BJ (cell line): ENCODE measurements at regions not wholly inside any gene's neighbourhood (a gene's known extent, or its start where the extent isn't known, plus 50 kb on each side); places are given as distances from the start of the nearest gene placed in this dataset.
"Not testable (repeated sequence)": the region's sequence is repeated elsewhere in the genome, so short reads cannot be mapped to it uniquely, and the experiment has no call there.

Experiments
- CTCF ChIA-PET: fragments of 350-600 bp; formaldehyde crosslinking; extraction: SDS; loops from one replicate; lab custom pipeline; 2021; ENCODE audit warnings: antibody characterized with exemption, inconsistent platforms; lab: Yijun Ruan, JAX
- POLR2A ChIA-PET: fragments of 300-600 bp; sonication (Branson Sonifier 250); formaldehyde crosslinking; extraction: SDS; loops from one replicate; lab custom pipeline; 2021; ENCODE audit warnings: antibody characterized with exemption; lab: Charles Lee
- DNase-seq: peaks from one replicate; pipeline ENCODE4 v3.0.0-alpha.2; 2011; ENCODE audit warnings: low read depth
- H3K27me3 ChIP-seq: 2 replicates; pipeline ENCODE4 v1.6.0; 2011; ENCODE audit warnings: low read length; ENCODE audit not compliant: control insufficient read depth, insufficient read depth
- H3K36me3 ChIP-seq: 2 replicates; pipeline ENCODE4 v1.5.1; 2011; ENCODE audit warnings: low read length; ENCODE audit not compliant: control insufficient read depth, insufficient read depth
- H3K4me3 ChIP-seq: 2 replicates; pipeline ENCODE4 v1.5.1; 2011; ENCODE audit warnings: low read depth, mild to moderate bottlenecking, control low read depth, low read length
- TF ChIP-seq, protein P1 (sequence below): IDR thresholded peaks from 2 replicates; pipeline ENCODE4 v1.5.1; 2011; ENCODE audit warnings: low read depth, mild to moderate bottlenecking, control low read depth, inconsistent platforms, low read length, moderate library complexity; ENCODE audit not compliant: insufficient read depth

DNA sequence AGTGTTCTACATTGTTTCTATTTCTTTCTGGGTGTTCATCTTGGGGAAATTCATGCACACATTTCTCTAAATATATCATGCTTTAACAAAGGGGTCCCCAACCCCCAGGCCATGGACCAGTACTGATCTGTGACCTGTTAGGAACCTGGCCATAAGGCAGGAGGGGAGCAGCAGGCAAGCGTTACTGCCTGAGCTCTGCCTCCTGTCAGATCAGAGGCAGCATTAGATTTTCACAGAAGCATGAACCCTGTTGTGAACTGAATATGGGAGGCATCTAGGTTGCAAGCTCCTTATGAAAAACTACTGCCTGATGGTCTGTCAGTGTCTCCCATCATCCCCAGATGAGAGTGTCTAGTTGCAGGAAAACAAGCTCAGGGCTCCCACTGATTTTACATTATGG, 270.0 kb downstream of the AGTPBP1 start:
- Histone ChIP-seq H3K36me3 (no peaks in the 10 kb centered on the region), H3K4me3 (no peak overlapping the region), H3K27me3 (no peaks in the 10 kb centered on the region)
- TF ChIP-seq, protein P1, sequence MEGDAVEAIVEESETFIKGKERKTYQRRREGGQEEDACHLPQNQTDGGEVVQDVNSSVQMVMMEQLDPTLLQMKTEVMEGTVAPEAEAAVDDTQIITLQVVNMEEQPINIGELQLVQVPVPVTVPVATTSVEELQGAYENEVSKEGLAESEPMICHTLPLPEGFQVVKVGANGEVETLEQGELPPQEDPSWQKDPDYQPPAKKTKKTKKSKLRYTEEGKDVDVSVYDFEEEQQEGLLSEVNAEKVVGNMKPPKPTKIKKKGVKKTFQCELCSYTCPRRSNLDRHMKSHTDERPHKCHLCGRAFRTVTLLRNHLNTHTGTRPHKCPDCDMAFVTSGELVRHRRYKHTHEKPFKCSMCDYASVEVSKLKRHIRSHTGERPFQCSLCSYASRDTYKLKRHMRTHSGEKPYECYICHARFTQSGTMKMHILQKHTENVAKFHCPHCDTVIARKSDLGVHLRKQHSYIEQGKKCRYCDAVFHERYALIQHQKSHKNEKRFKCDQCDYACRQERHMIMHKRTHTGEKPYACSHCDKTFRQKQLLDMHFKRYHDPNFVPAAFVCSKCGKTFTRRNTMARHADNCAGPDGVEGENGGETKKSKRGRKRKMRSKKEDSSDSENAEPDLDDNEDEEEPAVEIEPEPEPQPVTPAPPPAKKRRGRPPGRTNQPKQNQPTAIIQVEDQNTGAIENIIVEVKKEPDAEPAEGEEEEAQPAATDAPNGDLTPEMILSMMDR: no peak
- ChIA-PET POLR2A (no interaction called here), CTCF (no interaction called here)
- no peak for DNase-seq

DNA sequence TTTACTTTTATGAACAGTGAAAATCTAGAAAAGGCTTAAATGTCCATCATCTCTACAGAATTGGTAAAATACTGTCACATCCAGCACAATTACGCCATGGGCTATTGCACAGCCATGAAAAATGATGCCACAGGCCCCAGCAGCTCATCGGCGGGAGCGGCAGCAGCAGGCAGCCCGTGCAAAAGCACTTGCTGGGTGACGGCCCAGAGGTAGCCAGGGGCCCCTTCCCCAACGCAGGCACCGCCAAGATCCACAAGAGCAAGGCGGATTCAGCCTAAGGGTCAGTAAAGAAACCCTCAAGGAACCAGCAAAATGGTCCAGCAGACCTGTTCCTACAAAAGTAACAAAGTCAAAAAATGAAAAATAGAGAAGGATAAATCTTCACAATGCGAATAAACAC, 272.7 kb downstream of the AGTPBP1 start:
- CTCF ChIA-PET: no interaction called here
- no peak for DNase-seq
- POLR2A ChIA-PET: no interaction called here
- Histone ChIP-seq H3K27me3 (no peaks in the 10 kb centered on the region), H3K36me3 (no peaks in the 10 kb centered on the region), H3K4me3 (no peak overlapping the region)
- TF ChIP-seq, protein P1: no peak

DNA sequence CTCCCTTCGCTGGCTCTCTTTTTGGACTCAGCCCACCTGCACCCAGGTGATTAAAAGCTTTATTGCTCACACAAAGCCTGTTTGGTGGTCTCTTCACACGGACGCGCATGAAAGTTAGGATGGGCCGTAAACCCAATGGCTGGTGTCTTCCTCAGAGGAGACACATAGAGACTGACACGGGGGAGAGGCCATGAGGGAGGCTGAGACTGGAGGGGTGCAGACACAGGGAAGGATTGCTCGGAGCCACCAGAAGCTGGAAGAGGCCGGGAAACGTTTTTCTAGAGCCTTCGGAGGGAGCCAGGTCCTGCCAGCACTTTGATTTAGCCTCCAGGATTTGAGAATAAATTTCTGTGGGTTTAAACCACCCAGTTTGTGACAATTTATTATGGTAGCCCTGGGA, 274.9 kb downstream of the AGTPBP1 start:
- ChIA-PET CTCF (no interaction called here), POLR2A (no interaction called here)
- TF ChIP-seq, protein P1: no peak
- Histone ChIP-seq H3K36me3 (no peaks in the 10 kb centered on the region), H3K27me3 (no peaks in the 10 kb centered on the region), H3K4me3 (no peak overlapping the region)
- no peak for DNase-seq

DNA sequence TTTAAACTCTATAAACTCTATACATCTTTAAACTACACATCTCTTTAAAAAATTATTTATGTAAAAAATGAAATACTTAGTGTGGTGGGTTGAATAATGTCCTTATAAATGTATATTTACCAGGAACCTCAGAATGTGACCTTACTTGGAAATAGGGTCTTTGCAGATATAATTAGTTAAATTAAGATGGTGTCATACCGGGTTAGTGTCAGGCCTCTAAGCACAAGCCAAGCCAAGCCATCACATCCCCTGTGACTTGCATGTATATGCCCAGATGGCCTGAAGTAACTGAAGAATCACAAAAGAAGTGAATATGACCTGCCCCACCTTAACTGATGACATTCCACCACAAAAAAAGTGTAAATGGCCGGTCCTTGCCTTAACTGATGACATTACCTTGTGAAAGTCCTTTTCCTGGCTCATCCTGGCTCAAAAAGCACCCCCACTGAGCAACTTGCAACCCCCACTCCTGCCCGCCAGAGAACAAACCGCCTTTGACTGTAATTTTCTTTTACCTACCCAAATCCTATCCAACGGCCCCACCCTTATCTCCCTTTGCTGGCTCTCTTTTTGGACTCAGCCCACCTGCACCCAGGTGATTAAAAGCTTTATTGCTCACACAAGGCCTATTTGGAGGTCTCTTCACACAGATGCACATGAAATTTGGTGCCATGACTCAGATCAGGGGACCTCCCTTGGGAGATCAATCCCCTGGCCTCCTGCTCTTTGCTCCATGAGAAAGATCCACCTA, 283.5 kb downstream of the AGTPBP1 start:
- DNase-seq, H3K4me3 ChIP-seq, H3K27me3 ChIP-seq, H3K36me3 ChIP-seq, CTCF ChIA-PET, POLR2A ChIA-PET: not testable (repeated sequence)

DNA sequence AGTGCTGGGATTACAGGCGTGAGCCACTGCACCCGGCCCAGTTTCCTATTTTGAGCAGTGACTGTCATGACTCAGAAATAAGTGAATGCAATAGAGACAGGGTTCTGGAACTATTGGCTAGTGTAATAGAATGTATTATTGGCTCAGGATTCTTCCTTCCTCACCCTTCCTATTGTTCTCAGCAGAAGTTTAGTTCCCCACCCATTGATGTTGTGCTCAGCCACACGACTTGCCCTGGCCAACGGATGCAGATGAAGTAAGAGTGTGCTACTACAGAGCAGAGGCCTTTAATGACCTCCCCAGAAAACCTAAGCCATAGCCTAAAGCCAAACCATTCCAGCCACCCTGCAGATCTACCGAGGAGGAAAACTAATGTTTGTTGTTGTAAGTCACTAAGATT, 287.9 kb downstream of the AGTPBP1 start:
- POLR2A ChIA-PET: no interaction called here
- DNase-seq: no peak

More for the DNA sequence above, 287.9 kb downstream of the AGTPBP1 start:
- Histone ChIP-seq H3K36me3 (no peaks in the 10 kb centered on the region), H3K27me3 (no peaks in the 10 kb centered on the region), H3K4me3 (no peak overlapping the region)
- TF ChIP-seq, protein P1: no peak
- CTCF ChIA-PET: no interaction called here
